HG02623 (cell line): ENCODE measurements at regions not wholly inside any gene's neighbourhood (a gene's known extent, or its start where the extent isn't known, plus 50 kb on each side); places are given as distances from the start of the nearest gene placed in this dataset.
"Not testable (repeated sequence)": the region's sequence is repeated elsewhere in the genome, so short reads cannot be mapped to it uniquely, and the experiment has no call there.

Experiments used
- ATAC-seq: cut with Tn5 transposase; IDR thresholded peaks from one replicate; pipeline ENCODE4 v1.9.1; 2021; ENCODE audit warnings: moderate library complexity; ENCODE audit not compliant: unreplicated experiment

GRCh38 chr6:19562468-19562867, 274.7 kb upstream of the ID4 start:
- ATAC-seq: no peak

GRCh38 chr6:19569563-19569962, 267.6 kb upstream of the ID4 start:
- no peak for ATAC-seq

- no peak for ATAC-seq
Observed at GRCh38 chr6:19571176-19571575, 266.0 kb upstream of the ID4 start.

DNA sequence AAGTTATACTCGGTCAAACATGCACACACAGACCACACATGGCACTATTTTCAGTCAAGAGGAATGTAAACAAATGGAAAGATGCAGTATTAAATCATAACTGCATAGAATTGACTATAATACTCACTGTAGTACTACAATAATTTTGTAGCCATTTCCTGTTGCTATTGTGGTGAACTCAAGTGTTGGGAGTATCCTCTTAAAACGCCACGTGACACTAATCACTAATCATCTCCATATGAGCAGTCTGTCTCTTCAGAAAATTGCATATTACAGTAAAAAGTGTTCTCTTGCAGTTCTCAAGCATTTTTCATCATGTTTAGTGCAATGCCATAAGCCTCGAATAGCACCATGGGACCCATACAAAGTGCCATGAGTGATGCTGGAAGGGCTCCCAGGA, 258.7 kb upstream of the ID4 start:
- no peak for ATAC-seq

DNA sequence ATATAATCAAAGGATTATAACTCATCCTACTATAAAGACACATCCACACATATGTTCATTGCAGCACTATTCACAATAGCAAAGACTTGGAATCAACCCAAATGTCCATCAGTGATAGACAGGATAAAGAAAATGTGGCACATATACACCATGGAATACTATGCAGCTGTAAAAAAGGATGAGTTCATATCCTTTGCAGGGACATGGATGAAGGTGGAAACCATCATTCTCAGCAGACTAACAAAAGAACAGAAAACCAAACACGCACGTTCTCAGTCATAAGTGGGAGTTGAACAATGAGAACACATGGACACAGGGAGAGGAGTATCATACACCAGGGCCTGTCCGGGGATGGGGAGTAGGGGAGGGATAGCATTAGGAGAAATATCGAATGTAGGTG, 253.0 kb upstream of the ID4 start:
- ATAC-seq: not testable (repeated sequence)

GRCh38 chr6:19587238-19587942, 249.8 kb upstream of the ID4 start:
- ATAC-seq: no peak

- no peak for ATAC-seq
Observed at GRCh38 chr6:19590501-19591131, 246.6 kb upstream of the ID4 start.

DNA sequence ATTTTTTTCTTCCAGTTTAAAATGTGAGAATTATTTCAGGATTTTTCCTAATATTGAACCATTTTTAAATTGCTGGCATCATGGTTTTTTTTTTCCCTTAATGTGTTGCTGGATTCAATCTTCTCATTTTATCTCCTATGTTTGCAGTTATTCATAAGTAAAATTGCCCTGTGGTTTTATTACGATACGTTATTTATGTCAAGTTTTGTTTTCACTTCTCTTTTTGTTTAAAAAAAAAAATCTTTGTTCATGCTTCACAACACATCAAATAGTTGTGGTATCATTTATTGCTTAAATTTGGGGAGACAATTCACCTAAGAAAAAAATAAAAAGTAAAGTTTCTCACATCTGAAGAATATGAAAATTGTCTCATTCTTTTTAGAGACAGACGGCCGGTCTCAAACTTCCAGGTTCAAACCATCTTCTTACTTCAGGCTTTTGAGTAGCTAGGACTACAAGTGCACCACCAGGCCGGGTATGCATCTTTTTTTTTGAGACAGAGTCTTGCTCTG, 239.3 kb upstream of the ID4 start:
- ATAC-seq: no peak

- ATAC-seq: no peak
Observed at GRCh38 chr6:19599796-19600464, 237.2 kb upstream of the ID4 start.

- ATAC-seq: no peak
Observed at GRCh38 chr6:19602434-19603013, 234.6 kb upstream of the ID4 start.

GRCh38 chr6:19603721-19604120, 233.4 kb upstream of the ID4 start:
- no peak for ATAC-seq

DNA sequence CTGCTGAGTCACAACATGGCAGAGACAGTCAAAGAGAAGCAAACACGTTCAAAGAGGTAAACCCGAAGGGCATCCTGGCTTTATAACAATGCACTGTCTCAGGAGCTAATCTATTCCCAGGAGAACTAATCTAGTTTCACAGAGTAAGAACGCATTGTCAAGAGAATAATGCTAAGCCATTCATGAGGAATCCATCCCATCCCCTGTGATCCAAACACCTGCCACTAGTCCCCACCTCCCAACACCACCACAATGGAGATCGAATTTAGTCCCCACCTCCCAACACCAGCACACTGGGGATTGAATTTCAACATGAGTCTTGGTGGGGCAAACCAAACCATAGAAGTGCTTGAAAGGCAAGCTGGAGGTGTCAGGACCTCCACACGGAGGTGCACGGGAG, 231.5 kb upstream of the ID4 start:
- no peak for ATAC-seq

DNA sequence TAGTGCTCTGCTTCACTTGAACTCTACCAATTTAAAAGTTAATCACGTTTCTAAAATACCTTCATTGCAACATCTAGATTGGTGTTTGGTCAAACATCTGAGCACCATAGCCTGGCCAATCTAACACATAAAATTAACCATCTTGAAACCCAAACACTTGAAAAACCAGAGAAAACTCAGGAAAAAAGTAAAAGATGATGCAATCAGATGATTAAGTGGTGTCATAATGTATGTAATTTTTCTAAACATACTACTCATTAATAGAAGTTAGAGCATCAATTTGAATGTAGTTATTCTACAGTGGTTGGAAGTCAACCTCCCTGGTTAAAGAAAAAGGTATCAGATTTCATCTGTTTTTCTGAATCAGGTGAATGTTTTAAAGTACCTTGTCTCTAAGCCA, 228.6 kb upstream of the ID4 start:
- ATAC-seq: no peak

DNA sequence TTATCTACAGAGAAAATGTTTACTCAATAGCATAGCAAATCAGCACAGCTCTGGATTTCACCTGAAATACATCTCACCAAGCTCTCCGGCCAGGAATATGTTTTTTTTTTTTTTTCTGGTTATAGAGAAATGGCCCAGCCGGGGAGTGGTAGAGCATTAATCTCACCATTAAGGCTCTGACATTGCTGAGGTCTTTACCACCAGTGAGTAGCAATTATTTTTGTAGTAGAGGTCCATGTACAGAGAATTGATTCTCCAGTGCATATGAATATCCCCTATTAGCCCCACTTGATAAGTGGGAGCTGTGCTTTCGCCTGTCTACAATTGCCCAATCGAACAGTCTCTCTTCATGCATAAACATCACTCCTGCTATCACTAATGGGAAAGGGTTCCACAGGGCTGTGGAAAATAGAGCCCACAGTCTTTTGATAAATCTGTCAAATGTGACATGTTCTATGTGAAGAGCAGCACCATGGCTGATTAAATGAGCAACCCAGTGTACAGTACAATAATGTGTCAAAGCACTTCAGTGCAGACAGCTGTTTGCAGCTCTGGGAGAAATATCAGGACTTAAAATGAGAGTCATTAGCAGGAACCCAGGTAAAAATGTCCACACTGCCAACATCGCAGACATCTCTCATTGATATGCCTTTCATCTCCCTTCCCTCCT, 227.1 kb upstream of the ID4 start:
- ATAC-seq: no peak

DNA sequence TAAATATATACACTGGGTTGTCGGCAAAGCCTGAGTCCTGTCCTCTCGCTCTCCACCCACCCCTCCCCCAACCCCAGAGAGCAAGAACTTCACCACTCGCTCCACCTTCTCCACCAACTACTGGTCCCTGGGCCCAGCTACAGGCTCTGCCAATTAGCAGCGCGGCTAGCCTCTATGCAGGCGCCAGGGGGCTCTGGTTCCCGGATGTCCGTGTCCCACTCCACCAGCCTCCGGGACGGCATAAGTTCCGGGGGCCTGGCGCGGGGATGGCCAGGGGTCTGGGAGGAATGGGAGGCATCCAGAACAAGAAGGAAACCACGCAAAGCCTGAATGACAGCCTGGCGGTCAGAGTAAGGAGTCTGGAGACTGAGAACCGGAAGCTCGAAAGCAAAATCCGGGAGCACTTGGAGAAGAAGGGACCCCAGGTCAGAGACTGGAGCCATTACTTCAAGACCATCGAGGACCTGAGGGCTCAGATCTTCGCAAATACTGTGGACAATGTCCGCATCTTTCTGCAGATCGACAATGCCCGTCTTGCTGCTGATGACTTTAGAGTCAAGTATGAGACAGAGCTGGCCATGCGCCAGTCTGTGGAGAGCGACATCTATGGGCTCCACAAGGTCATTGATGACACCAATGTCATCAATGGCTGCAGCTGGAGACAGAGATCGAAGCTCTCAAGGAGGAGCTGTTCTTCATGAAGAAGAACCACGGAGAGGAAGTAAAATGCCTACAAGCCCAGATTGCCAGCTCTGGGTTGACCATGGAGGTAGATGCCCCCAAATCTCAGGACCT, 224.3 kb upstream of the ID4 start:
- not testable (repeated sequence) for ATAC-seq

DNA sequence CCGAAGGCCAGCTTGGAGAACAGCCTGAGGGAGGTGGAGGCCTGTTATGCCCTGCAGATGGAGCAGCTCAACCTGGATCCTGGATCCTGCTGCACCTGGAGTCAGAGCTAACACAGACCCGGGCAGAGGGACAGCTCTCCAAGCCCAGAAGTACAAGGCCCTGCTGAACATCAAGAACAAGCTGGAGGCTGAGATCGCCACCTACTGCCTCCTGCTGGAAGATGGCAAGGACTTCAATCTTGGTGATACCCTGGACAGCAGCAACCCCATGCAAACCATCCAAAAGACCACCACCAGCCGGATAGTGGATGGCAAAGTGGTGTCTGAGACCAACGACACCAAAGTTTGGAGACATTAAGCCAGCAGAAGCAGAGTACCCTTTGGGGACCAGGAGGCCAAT, 223.5 kb upstream of the ID4 start:
- no peak for ATAC-seq

DNA sequence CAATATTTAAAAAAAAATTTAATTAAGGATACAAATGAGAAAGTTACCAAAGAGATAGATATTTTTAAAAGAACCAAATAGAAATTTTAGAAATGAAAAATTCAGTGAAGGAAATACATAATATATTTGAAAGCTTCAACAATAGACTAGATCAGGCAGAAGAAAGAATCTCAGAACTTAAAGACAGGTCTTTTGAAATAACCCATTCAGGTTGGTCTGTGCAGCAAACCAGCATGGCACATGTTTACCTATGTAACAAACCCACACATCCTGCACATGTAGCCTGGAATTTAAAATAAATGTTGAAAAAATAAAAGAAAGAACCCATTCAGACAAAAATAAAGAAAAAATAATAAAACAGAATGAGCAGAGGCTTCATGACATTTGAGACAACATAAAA, 221.1 kb upstream of the ID4 start:
- no peak for ATAC-seq

- no peak for ATAC-seq
Observed at GRCh38 chr6:19632230-19632629, 204.9 kb upstream of the ID4 start.

- no peak for ATAC-seq
Observed at GRCh38 chr6:19632786-19633185, 204.4 kb upstream of the ID4 start.

DNA sequence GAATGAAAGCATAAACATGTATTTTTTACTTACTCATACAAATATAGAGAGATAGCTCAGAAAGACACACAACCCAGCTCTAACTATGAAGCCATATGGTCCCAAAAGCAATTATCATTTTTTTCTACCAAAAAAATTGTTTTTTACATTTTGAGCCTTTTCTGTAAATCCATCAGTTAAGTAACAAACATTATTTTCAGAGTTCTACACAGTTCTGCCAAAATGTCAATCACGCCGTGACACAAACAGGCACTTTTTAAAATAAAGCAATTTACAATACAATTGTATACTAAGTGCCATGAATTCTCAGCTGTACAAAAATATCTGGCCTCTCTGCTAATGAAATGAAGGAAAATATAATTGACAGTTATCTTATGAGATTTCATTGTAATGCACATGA, 201.4 kb upstream of the ID4 start:
- no peak for ATAC-seq
